A549 (cell line): ENCODE measurements at regions not wholly inside any gene's neighbourhood (a gene's known extent, or its start where the extent isn't known, plus 50 kb on each side); places are given as distances from the start of the nearest gene placed in this dataset.

Experiments
- ATAC-seq, 2 experiments: fragments of 200-7000 bp in 1 of 2; fragments of >200 bp in 1 of 2; cut with Nextera tagmentation in 1 of 2; cut with Tn5 transposase in 1 of 2; 3 replicates each; pipeline versions ENCODE4 v1.8.0 to v1.9.1; 2018 to 2020; ENCODE audit warnings: mild to moderate bottlenecking in 1 of 2, moderate library complexity in 1 of 2
- CTCF ChIA-PET: fragments of 300-600 bp; sonication (Branson Sonifier 250); formaldehyde crosslinking; extraction: SDS; loops from one replicate; lab custom pipeline; 2021; ENCODE audit warnings: antibody characterized with exemption, inconsistent platforms; lab: Yijun Ruan, JAX
- POLR2A ChIA-PET: fragments of 350-600 bp; formaldehyde crosslinking; extraction: SDS; loops from one replicate; lab custom pipeline; 2021; ENCODE audit warnings: antibody characterized with exemption, inconsistent platforms; lab: Yijun Ruan, JAX
- DNase-seq, 2 experiments: peaks; one replicate each; pipeline versions ENCODE4 v3.0.0 to v3.0.0-alpha.2; 2011 to 2016; ENCODE audit warnings: low read depth in 1 of 2, low spot score in 1 of 2
- FAIRE-seq: peaks from 2 replicates; lab custom pipeline; 2011; peaks lifted over from hg19 to GRCh38; lab: Jason Lieb, UNC
- H3K27ac ChIP-seq, 2 experiments: fragments of >200 bp; sonication (Bioruptor Twin); formaldehyde crosslinking; 3 replicates each; pipeline ENCODE4 v1.5.1; 2016 to 2017
- H3K4me1 ChIP-seq: fragments of >200 bp; sonication (Bioruptor Twin); formaldehyde crosslinking; 3 replicates; pipeline ENCODE4 v1.6.1; 2016
- H3K4me2 ChIP-seq: fragments of >200 bp; sonication (Bioruptor Twin); formaldehyde crosslinking; 3 replicates; pipeline ENCODE4 v1.6.1; 2016
- H3K4me3 ChIP-seq: fragments of >200 bp; sonication (Bioruptor Twin); formaldehyde crosslinking; 3 replicates; pipeline ENCODE4 v1.5.1; 2016
- H3K9me3 ChIP-seq: fragments of >200 bp; sonication (Bioruptor Twin); formaldehyde crosslinking; 3 replicates; pipeline ENCODE4 v1.6.1; 2016
- BCL3 ChIP-seq: fragments of >200 bp; sonication (Bioruptor Twin); formaldehyde crosslinking; IDR thresholded peaks from 3 replicates; pipeline ENCODE4 v1.6.1; 2016
- CHD2 ChIP-seq: fragments of 150-350 bp; IDR thresholded peaks from 2 replicates; pipeline ENCODE4 v1.6.1; 2014; ENCODE audit warnings: low read length; ENCODE audit not compliant: partially characterized antibody
- ELK1 ChIP-seq: fragments of 150-350 bp; IDR thresholded peaks from 2 replicates; pipeline ENCODE4 v1.6.1; 2014; ENCODE audit warnings: low read depth, mild to moderate bottlenecking, low read length
- EP300 ChIP-seq, 2 experiments: fragments of >200 bp; sonication (Bioruptor Twin); formaldehyde crosslinking; IDR thresholded peaks; 2 replicates in 1 of 2; 3 replicates in 1 of 2; pipeline ENCODE4 v1.6.1; 2016 to 2017
- FOSL2 ChIP-seq, 2 experiments: fragments of 450-650 bp in 1 of 2; fragments of >200 bp in 1 of 2; sonication (Bioruptor Twin) in 1 of 2; formaldehyde crosslinking; IDR thresholded peaks; 2 replicates each; pipeline versions ENCODE4 v1.5.0 to v1.6.1; 2016 to 2020; ENCODE audit warnings: mild to moderate bottlenecking in 1 of 2, moderate library complexity in 1 of 2
- GATA3 ChIP-seq: IDR thresholded peaks from 2 replicates; pipeline ENCODE4 v1.6.1; 2012; ENCODE audit warnings: borderline replicate concordance
- HOXA7 ChIP-seq: fragments of 250-450 bp; sonication (Bioruptor Pico); IDR thresholded peaks from 2 replicates; pipeline ENCODE4 v1.5.0; 2020; ENCODE audit warnings: mild to moderate bottlenecking, moderate library complexity
- HOXB5 ChIP-seq: fragments of 250-450 bp; sonication (Bioruptor Pico); IDR thresholded peaks from 2 replicates; pipeline ENCODE4 v1.5.0; 2020; ENCODE audit warnings: mild to moderate bottlenecking, moderate library complexity
- MAFK ChIP-seq: fragments of 450-650 bp; IDR thresholded peaks from 2 replicates; pipeline ENCODE4 v1.6.1; 2014; ENCODE audit not compliant: partially characterized antibody
- NPAS2 ChIP-seq: fragments of 250-450 bp; sonication (Bioruptor Pico); IDR thresholded peaks from 2 replicates; pipeline ENCODE4 v1.8.0; 2022; ENCODE audit warnings: mild to moderate bottlenecking, moderate library complexity, borderline replicate concordance
- PBX3 ChIP-seq: IDR thresholded peaks from 2 replicates; pipeline ENCODE4 v1.6.1; 2012
- PHF8 ChIP-seq: fragments of 200-600 bp; sonication (generic); IDR thresholded peaks from 2 replicates; pipeline ENCODE4 v1.6.1; 2016; ENCODE audit warnings: low read depth, mild to moderate bottlenecking, antibody characterized with exemption, moderate library complexity, borderline replicate concordance
- RAD21 ChIP-seq, 2 experiments: fragments of >200 bp in 1 of 2; sonication (Bioruptor Twin) in 1 of 2; formaldehyde crosslinking in 1 of 2; IDR thresholded peaks in 1 of 2; conservative IDR thresholded peaks in 1 of 2; 2 replicates in 1 of 2; 3 replicates in 1 of 2; pipeline ENCODE4 v1.6.1; 2012 to 2018; ENCODE audit warnings: inconsistent platforms in 1 of 2
- REST ChIP-seq: fragments of 200-600 bp; sonication (generic); IDR thresholded peaks from 2 replicates; pipeline ENCODE4 v1.6.1; 2016; ENCODE audit warnings: antibody characterized with exemption, mild to moderate bottlenecking, moderate library complexity
- RFX5 ChIP-seq: fragments of 450-650 bp; IDR thresholded peaks from 2 replicates; pipeline ENCODE4 v1.7.1; 2014; ENCODE audit warnings: antibody characterized with exemption, mild to moderate bottlenecking, moderate library complexity
- RNF2 ChIP-seq: fragments of 200-600 bp; sonication (generic); IDR thresholded peaks from 2 replicates; pipeline ENCODE4 v1.6.1; 2016; ENCODE audit warnings: low read depth, mild to moderate bottlenecking, antibody characterized with exemption, moderate library complexity, borderline replicate concordance
- TFCP2L1 ChIP-seq: fragments of 250-450 bp; sonication (Bioruptor Pico); IDR thresholded peaks from 2 replicates; pipeline ENCODE4 v1.5.0; 2021; ENCODE audit warnings: mild to moderate bottlenecking
- TP53 ChIP-seq: fragments of 250-450 bp; sonication (Bioruptor Pico); IDR thresholded peaks from 2 replicates; pipeline ENCODE4 v1.5.0; 2021; ENCODE audit warnings: mild to moderate bottlenecking, moderate library complexity
- ZC3H11A ChIP-seq: fragments of 450-650 bp; IDR thresholded peaks from 2 replicates; pipeline ENCODE4 v1.6.1; 2014; ENCODE audit warnings: antibody characterized with exemption, mild to moderate bottlenecking
- ZFP36 ChIP-seq: fragments of 450-650 bp; IDR thresholded peaks from 2 replicates; pipeline ENCODE4 v1.6.1; 2014; ENCODE audit warnings: borderline replicate concordance; ENCODE audit not compliant: partially characterized antibody
- WGBS: methylation state at CpG from one replicate; pipeline ENCODE4 v1.1.6; 2017; ENCODE audit errors: missing lambda C conversion rate; 5-methylcytosine and 5-hydroxymethylcytosine counted together

GRCh38 chr9:106450549-106450948 lies 412.4 kb upstream of the ZNF462 start:
- Histone ChIP-seq H3K4me1 (no peaks in the 10 kb centered on the region), H3K4me3 (no peak overlapping the region), H3K4me2 (no peak overlapping the region)
- POLR2A ChIA-PET: no interaction called here
- CTCF ChIA-PET: interaction anchor here (1.1 kb wide), 2 partner anchors 10 to 15 kb away, joined by 3 to 4 read pairs; no protein-coding TSS in a partner anchor
- no peak for TF ChIP-seq FOSL2 (IDR thresholded peaks at IDR 0.05)
- no peak for TF ChIP-seq FOSL2 (CRISPR knock-in tag; IDR thresholded peaks at IDR 0.05)
- TF ChIP-seq ZFP36: no peak
- TF ChIP-seq MAFK: no peak
- TF ChIP-seq ELK1: no peak
- no peak for TF ChIP-seq HOXA7 (CRISPR knock-in tag)
- TF ChIP-seq PBX3: no peak
- no peak for TF ChIP-seq CHD2
- TF ChIP-seq, all 56 proteins: peak for 0
- no peak for FAIRE-seq
- no peaks in the 10 kb centered on the region for H3K9me3 ChIP-seq
- no peak for ATAC-seq
- DNase-seq: no peak
- no peak overlapping the region for H3K27ac ChIP-seq

GRCh38 chr9:106451223-106451622 lies 411.7 kb upstream of the ZNF462 start:
- Histone ChIP-seq H3K4me3 (no peak overlapping the region), H3K27ac (no peak overlapping the region), H3K9me3 (no peaks in the 10 kb centered on the region), H3K4me1 (no peaks in the 10 kb centered on the region), H3K4me2 (no peak overlapping the region)
- ChIA-PET POLR2A (no interaction called here), CTCF (interaction anchor here (1.1 kb wide), 1 partner anchor 14 kb away, joined by 3 read pairs; no protein-coding TSS in a partner anchor)
- no peak for ATAC-seq
- 8% methylated on average over 1 of the region's 1 CpG for WGBS
- TF ChIP-seq EP300 (IDR thresholded peaks at IDR 0.05): no peak
- TF ChIP-seq TP53: no peak
- no peak for TF ChIP-seq HOXA7 (CRISPR knock-in tag)
- TF ChIP-seq TFCP2L1 (CRISPR knock-in tag): no peak
- no peak for TF ChIP-seq RAD21 (conservative IDR thresholded peaks at IDR 0.05 in 1 of 2, IDR thresholded peaks at IDR 0.05 in 1 of 2)
- FAIRE-seq: no peak
- no peak for DNase-seq

GRCh38 chr9:106456581-106456980 lies 406.4 kb upstream of the ZNF462 start:
- no peaks in the 10 kb centered on the region for H3K4me1 ChIP-seq
- H3K4me3 ChIP-seq: no peak overlapping the region
- DNase-seq (no peak), ATAC-seq (no peak), FAIRE-seq (no peak)
- ChIA-PET POLR2A (no interaction called here), CTCF (no interaction called here)
- no peak overlapping the region for H3K27ac ChIP-seq
- no peaks in the 10 kb centered on the region for H3K9me3 ChIP-seq
- no peak overlapping the region for H3K4me2 ChIP-seq
- TF ChIP-seq GATA3 (no peak), TFCP2L1 (CRISPR knock-in tag) (no peak), HOXB5 (no peak)
- WGBS: 4% methylated on average over 4 of the region's 4 CpGs

- Histone ChIP-seq H3K4me3 (no peak overlapping the region), H3K9me3 (no peaks in the 10 kb centered on the region), H3K4me1 (no peaks in the 10 kb centered on the region), H3K4me2 (no peak overlapping the region), H3K27ac (no peak overlapping the region)
- no peak for ATAC-seq
- CTCF ChIA-PET: no interaction called here
- no peak for FAIRE-seq
- POLR2A ChIA-PET: no interaction called here
- 3% methylated on average over 8 of the region's 8 CpGs for WGBS
- DNase-seq: no peak
- TF ChIP-seq HOXB5 (no peak), GATA3 (no peak), RFX5 (no peak), PHF8 (no peak), PBX3 (no peak), RNF2 (no peak), BCL3 (no peak), ZC3H11A (no peak), NPAS2 (CRISPR knock-in tag) (no peak), REST (no peak)
Observed at GRCh38 chr9:106467113-106467864, 395.7 kb upstream of the ZNF462 start.
